ENCODE measurements at regions not wholly inside any gene's neighbourhood (a gene's known extent, or its start where the extent isn't known, plus 50 kb on each side); places are given as distances from the start of the nearest gene placed in this dataset.

DNA sequence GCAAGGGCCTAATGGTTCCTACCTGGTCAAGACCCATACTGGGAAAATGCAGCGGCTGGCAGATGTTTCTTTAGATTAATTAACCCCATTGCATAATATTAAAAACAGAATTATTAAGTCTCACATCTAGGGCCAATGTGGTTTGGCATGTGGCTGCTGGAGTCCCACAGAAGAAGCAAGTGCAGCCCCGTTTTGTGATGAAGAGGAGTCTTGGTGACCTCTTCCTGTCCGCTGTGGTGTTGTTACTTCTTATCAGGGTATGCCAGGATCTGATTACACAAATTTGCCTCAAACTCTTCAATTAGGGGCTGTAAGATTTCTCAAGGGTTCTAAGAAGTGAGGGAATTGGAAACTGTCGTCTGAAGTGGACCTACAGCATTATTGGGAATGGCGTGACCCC is 240.3 kb downstream of the SEC23IP start:
- no peaks in the 10 kb centered on the region for H3K4me1 Mint-ChIP-seq
- no peak overlapping the region for H3K27ac Mint-ChIP-seq
- Histone ChIP-seq H3K4me1 (ENCODE audit: control insufficient read depth in 2 of 2, insufficient read depth in 2 of 2, low read length in 2 of 2) (no peaks in the 10 kb centered on the region), H3K79me2 (ENCODE audit: control insufficient read depth, insufficient read depth, low read length) (no peaks in the 10 kb centered on the region), H3K9me3 (ENCODE audit: control extremely low read depth in 1 of 3, control insufficient read depth in 2 of 3, insufficient read depth in 1 of 3, low read length in 2 of 3) (peaks cover 0 to 2% (median 1%) of the 10 kb centered on the region in 3 donors), H4K20me1 (ENCODE audit: control insufficient read depth, insufficient read depth, low read length, poor library complexity, severe bottlenecking) (no peaks in the 10 kb centered on the region), H2AFZ (ENCODE audit: insufficient read depth, low read depth, low read length, poor library complexity, severe bottlenecking) (no peak overlapping the region), H3K4me2 (replicated peaks; ENCODE audit: low read depth, low read length, poor library complexity, severe bottlenecking) (no peak overlapping the region), H3K9ac (ENCODE audit: low read length) (no peak overlapping the region), H3K27ac (ENCODE audit: low read length in 2 of 2) (no peak overlapping the region), H3K36me3 (replicated peaks in 1 of 2; ENCODE audit: control extremely low read depth in 1 of 2, control insufficient read depth in 1 of 2, extremely low read depth in 1 of 2, insufficient read depth in 2 of 2, low read length in 1 of 2) (no peaks in the 10 kb centered on the region), H3K4me3 (ENCODE audit: control extremely low read depth in 1 of 5, extremely low read depth in 1 of 5, insufficient read depth in 1 of 5, low read depth in 2 of 5, low read length in 4 of 5) (no peak overlapping the region), H3K27me3 (replicated peaks in 1 of 4; ENCODE audit: control extremely low read depth in 1 of 4, control insufficient read depth in 3 of 4, insufficient read depth in 4 of 4, low read length in 3 of 4) (peaks cover 0 to 6% (median 0%) of the 10 kb centered on the region in 4 experiments)
- CTCF ChIA-PET: no interaction called here
- POLR2A ChIA-PET: no interaction called here
- DNase-seq (no peak), ATAC-seq (ENCODE audit: low read depth) (no peak)
- 51% methylated on average over 2 of the region's 5 CpGs for WGBS (ENCODE audit: insufficient coverage)
- H3K27me3 Mint-ChIP-seq: peaks cover 28% of the 10 kb centered on the region
- intact Hi-C loops (cut with micrococcal nuclease): no loop called here
- no peaks in the 10 kb centered on the region for H3K9me3 Mint-ChIP-seq (ENCODE audit: insufficient read depth)
- no peak overlapping the region for H3K4me3 Mint-ChIP-seq
- TF ChIP-seq CTCF (IDR thresholded peaks at IDR 0.05): no peak
- TF ChIP-seq EZH2 (IDR thresholded peaks at IDR 0.05; ENCODE audit: borderline replicate concordance, insufficient read depth, low read depth, low read length, poor library complexity, severe bottlenecking): no peak

GRCh38 chr10:120138689-120139088 is 246.2 kb downstream of the SEC23IP start:
- no peak overlapping the region for H3K9ac ChIP-seq (ENCODE audit: low read length)
- H3K27ac Mint-ChIP-seq: no peak overlapping the region
- H3K27me3 ChIP-seq (replicated peaks in 1 of 4; ENCODE audit: control extremely low read depth in 1 of 4, control insufficient read depth in 3 of 4, insufficient read depth in 4 of 4, low read length in 3 of 4): no peaks in the 10 kb centered on the region
- H3K4me3 Mint-ChIP-seq: no peak overlapping the region
- CTCF ChIA-PET: no interaction called here
- no peak overlapping the region for H3K27ac ChIP-seq (ENCODE audit: low read length in 2 of 2)
- H4K20me1 ChIP-seq (ENCODE audit: control insufficient read depth, insufficient read depth, low read length, poor library complexity, severe bottlenecking): no peaks in the 10 kb centered on the region
- intact Hi-C loops (cut with micrococcal nuclease): no loop called here
- H3K27me3 Mint-ChIP-seq: peaks cover 9% of the 10 kb centered on the region
- H3K4me3 ChIP-seq (ENCODE audit: control extremely low read depth in 1 of 5, extremely low read depth in 1 of 5, insufficient read depth in 1 of 5, low read depth in 2 of 5, low read length in 4 of 5): no peak overlapping the region
- H3K4me2 ChIP-seq (replicated peaks; ENCODE audit: low read depth, low read length, poor library complexity, severe bottlenecking): no peak overlapping the region
- no peaks in the 10 kb centered on the region for H3K79me2 ChIP-seq (ENCODE audit: control insufficient read depth, insufficient read depth, low read length)
- DNase-seq: no peak
- no peaks in the 10 kb centered on the region for H3K36me3 ChIP-seq (replicated peaks in 1 of 2; ENCODE audit: control extremely low read depth in 1 of 2, control insufficient read depth in 1 of 2, extremely low read depth in 1 of 2, insufficient read depth in 2 of 2, low read length in 1 of 2)
- H3K4me1 Mint-ChIP-seq: no peaks in the 10 kb centered on the region
- no peak for ATAC-seq (ENCODE audit: low read depth)
- H2AFZ ChIP-seq (ENCODE audit: insufficient read depth, low read depth, low read length, poor library complexity, severe bottlenecking): no peak overlapping the region
- H3K4me1 ChIP-seq (ENCODE audit: control insufficient read depth in 2 of 2, insufficient read depth in 2 of 2, low read length in 2 of 2): no peaks in the 10 kb centered on the region
- POLR2A ChIA-PET: no interaction called here
- no peaks in the 10 kb centered on the region for H3K9me3 Mint-ChIP-seq (ENCODE audit: insufficient read depth)
- no peaks in the 10 kb centered on the region for H3K9me3 ChIP-seq (ENCODE audit: control extremely low read depth in 1 of 3, control insufficient read depth in 2 of 3, insufficient read depth in 1 of 3, low read length in 2 of 3)
- TF ChIP-seq EZH2 (IDR thresholded peaks at IDR 0.05; ENCODE audit: borderline replicate concordance, insufficient read depth, low read depth, low read length, poor library complexity, severe bottlenecking) (no peak), CTCF (IDR thresholded peaks at IDR 0.05) (no peak)
- no CpG with 5 or more reads among the region's 3 CpGs for WGBS (ENCODE audit: insufficient coverage)
